GM19468 (cell line): ENCODE measurements at regions not wholly inside any gene's neighbourhood (a gene's known extent, or its start where the extent isn't known, plus 50 kb on each side); places are given as distances from the start of the nearest gene placed in this dataset.
"Not testable (repeated sequence)": the region's sequence is repeated elsewhere in the genome, so short reads cannot be mapped to it uniquely, and the experiment has no call there.

ENCODE experiments used
- ATAC-seq: cut with Tn5 transposase; IDR thresholded peaks from one replicate; pipeline ENCODE4 v1.9.1; 2021; ENCODE audit warnings: mild to moderate bottlenecking, moderate library complexity, moderate number of reproducible peaks; ENCODE audit not compliant: unreplicated experiment; ENCODE audit errors: extremely low read depth

DNA sequence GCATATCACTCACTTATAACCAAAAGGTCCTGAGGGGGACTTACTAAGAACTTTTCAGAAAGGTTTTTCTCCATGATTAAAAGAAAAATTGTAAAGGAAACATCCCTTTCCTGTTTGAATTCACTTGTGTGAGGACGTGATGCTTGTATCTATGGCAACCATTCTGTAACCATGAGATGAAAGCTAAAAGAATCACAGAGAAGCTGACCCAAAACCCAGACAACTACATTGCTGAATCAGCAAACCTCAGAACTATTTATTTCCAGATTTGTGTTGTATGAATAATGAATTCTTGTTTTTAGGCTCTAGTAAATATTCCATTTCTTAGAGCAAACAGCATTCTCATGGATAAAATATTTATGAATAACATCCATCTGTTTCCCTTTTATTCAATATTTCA, 91.2 kb downstream of the RCHY1 start:
- ATAC-seq = no peak

GRCh38 chr4:75412746-75413145, 101.5 kb downstream of the RCHY1 start:
- no peak for ATAC-seq

GRCh38 chr4:75398501-75398900, 115.7 kb downstream of the RCHY1 start:
- no peak for ATAC-seq

- ATAC-seq = no peak
Measured at GRCh38 chr4:75391489-75392166, 122.6 kb downstream of the RCHY1 start.

DNA sequence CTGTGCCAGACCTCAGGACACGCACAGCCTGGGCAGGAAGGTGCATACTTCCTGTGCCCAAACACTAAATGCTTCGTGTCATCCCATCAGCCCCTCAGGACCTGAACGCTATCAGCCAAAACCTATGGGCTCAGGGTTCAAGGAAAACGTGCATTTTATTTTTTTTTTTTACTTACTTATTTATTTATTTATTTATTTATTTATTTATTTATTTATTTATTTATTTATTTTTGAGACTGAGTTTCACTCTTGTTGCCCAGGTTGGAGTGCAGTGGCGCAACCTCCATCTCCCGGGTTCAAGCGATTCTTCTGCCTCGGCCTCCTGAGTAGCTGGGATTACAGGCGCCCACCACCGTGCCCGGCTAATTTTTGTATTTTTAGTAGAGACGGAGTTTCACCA, 127.8 kb downstream of the RCHY1 start:
- ATAC-seq = not testable (repeated sequence)

DNA sequence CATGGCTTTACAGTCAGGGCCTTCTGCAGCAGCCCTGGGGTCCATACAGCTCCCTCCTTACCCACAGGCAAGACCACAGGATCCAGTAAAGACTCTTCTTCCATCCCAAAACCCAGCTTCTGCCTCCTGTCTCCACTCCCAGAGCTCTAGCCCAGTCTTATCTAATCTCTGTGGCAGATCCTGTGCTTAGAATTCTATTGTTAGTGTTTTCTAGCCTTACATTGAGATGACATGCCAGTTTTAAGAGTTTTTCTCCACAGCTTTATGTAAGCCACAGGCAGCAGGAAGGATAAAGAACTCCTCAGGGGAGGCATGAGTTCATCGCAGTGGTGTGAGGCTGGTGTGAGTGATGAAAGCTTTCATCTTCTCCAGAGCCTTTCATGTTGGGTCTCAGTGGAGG, 129.1 kb downstream of the RCHY1 start:
- no peak for ATAC-seq

- no peak for ATAC-seq
Measured at GRCh38 chr4:75376543-75376942, 137.7 kb downstream of the RCHY1 start.

DNA sequence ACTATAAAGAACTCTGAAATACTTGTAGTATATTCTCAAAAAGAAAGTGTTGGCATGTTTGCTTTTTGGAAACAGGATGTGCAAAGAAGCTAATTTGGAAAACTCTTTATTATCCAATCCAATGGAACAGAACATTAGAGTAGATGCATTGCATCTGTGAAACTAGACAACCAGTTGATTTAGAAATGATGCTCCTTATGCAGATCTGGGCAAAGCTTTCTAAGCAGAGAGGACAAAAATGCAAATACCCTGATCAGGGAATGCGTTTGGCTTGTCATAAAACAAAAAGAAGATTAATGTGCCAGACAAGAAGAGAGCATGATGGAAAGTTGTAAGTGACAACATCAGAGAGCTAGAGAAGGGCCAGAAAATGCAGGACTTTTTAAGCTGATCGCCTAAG, 142.3 kb downstream of the RCHY1 start:
- no peak for ATAC-seq

DNA sequence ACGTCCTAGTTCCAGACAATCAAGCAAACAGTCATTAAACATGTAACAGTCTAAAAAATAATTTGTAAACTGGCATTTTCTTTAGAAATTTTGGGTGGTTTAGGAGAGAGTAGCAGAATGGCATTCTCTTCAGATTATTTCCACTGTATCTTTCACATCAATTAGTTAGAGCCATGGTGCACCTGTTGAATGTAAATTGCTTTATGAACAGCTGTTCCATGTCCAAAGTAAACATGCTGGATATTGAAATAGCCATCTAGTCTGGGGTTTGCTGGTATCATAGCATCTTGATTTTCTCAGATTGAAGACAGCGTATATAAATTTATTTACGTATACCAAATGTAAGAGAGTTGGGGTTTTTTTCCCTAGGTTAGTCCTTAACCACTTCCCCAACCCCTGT, 143.6 kb downstream of the RCHY1 start:
- no peak for ATAC-seq

DNA sequence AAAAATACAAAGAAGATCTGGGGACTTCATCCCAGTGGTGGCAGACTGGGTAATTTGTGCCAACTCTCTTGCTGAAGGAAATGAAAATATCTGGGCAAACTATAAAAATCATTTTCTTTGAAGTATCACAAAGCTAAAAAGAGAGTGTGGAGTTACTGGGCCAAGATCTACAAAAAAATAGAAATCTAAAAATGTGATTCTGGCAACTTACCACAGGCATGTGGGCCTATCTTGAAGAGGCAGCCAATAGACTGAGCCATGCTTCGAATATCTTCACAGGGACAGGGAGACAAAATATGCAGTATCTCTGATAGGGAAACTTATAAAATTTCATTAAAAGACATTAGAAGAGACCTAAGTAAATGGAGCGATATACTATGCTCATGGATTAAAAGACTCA, 168.8 kb downstream of the RCHY1 start:
- no peak for ATAC-seq

DNA sequence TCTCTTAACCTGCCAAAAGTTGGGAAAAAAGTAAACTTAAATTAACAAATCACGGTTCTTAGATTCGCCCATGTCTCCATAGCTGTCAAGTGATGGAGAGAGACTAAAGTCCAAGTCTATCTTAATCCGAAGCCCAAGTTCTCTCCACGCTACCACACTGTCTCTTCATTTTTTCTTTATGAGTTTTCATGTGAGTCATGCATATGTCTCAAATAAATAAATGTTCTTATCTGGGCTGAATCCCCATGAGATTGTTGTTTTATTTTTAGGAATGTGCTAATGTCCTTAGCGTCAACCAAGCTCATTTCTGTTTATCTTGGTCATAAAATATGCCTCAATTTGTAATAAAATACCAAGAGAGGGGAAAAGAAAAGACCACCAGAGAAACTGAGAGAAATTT, 169.3 kb downstream of the RCHY1 start:
- ATAC-seq = no peak

GRCh38 chr4:75343333-75343732, 170.9 kb downstream of the RCHY1 start:
- no peak for ATAC-seq

DNA sequence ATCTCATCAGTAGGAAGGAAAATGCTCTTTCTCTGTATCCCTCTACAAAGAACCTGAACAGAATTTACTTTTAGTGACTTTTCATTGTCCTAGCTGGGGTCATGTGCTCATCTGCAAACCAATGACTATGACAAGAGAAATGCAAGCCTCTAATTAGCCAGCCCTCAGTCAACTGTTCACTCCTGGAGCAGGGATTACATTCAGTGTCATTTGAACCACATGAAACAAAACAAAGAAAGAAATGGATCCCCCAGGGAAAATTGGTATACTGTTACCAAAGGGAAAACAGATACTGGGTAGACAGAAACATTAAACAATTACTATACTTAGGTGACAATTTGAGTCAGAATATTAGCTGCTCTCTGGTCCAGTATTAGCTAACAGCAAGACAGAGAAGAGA, 173.6 kb downstream of the RCHY1 start:
- ATAC-seq = no peak

DNA sequence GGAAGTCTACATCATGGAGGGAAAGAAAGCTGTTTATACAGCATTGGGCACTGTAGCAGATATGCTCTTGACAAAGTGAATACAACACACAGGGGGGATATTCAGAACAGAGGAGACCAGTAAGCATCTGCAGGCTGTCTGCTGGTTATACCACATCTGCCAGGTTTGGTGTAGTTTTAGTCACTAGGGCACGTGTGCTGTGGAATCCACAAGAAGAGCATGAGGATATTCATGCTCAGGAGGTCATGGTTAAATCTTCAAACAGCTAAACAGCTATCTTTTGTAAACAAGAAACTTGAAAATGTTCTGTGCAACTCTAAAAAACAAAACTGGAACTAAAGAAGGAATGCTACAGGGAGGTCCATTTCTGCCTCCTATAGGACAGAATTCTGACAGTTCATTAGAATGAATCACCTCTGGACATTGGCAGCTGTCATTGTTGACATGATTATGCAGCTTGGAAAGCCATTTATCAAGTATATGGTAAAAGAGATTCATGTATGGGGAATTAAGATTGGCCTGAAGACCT, 175.8 kb downstream of the RCHY1 start:
- no peak for ATAC-seq

DNA sequence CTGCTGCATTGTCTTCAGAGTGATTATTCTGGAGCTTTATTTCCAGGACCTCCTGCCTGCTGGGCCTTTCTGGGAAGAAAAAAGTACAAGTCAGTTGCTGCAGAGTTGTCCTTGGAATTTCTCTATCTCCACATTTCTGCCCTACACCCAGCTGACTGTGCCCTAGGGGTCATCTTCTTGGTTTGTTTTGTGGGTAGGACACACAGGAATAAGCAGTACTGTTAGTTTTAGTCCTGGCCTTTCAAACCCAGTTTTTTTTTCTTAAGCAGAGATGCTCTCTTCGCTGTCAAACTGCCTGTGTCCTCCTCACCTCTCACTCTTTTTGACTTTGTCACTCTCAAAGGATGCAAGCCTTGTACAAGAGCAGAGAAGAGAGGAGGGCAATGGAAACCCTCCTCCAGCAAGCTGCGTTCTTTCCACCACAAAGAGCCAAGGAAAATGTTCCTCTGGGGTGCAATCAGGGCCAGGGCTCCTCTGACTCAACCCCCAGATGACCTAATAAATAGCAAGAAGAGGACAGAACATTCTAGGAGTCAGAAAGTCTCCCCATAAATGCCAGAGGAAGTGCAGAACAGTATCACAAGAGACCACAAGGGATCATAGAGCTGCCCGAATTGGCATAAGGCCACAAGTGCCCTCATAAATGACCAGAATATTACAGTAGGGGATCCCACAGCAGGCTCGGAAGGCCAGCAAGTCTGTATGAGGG, 186.2 kb downstream of the RCHY1 start:
- no peak for ATAC-seq

DNA sequence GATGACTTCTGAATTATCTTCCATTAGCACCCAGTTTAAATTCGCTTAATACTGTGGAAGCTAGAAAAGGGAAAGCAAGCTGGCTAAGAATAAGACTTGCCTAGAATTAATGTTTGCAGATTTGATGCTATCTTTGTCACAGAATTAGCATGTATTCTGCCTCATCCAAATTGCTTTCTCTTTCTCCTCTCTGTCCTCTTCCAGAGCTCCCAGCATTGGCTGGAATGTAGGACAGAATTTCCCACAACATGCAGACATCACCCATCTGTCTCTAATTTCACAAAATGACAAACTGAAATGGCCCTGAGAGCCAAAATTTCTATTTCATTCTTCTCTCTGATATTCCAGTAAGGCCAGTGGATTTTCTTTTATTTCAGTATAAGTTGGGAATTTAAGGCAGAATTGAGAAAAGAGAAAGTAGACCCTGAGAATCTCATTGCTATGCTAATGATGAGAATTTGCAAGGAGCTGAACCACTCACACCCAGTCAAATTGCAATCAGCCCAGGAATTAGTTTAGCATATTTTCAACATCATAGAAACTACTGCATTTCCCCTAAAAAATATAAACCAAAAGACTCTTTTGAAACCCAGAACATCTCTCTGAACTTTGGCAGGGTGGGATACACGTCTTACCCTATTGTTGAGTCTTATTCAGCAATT, 188.8 kb downstream of the RCHY1 start:
- ATAC-seq = no peak

GRCh38 chr4:75321484-75321883, 192.7 kb downstream of the RCHY1 start:
- no peak for ATAC-seq

DNA sequence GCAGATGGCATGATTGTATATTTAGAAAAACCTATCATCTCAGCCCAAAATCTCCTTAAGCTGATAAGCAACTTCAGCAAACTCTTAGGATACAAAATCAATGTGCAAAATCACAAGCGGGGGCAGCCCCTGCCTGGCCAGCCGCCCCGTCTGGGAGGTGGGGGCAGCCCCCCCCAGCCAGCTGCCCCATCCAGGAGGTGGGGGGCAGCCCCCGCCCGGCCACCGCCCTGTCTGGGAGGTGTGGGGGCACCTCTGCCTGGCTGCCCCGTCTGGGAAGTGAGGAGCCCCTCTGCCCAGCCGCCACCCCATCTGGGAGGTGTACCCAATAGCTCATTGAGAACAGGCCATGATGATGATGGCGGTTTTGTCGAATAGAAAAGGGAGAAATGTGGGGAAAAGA, 196.6 kb downstream of the RCHY1 start:
- ATAC-seq = not testable (repeated sequence)

DNA sequence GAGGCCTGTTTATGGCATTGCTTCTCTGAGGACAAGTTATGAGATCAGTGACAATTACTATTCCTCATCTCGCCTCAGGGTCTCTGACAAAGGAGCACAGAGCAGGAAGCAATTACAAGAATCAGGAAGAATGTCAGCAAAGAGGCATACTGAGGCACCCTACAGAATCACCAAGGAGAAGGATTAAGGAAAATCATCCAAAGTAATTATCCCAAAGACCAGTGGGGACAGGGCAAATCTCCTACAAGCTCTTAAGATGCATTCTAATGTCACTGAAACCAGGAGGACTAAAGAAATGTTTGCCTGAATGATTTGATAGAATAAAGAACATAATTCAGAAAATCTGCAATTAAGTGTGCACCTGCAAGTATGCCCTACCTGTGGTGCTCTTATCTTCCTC, 206.2 kb downstream of the RCHY1 start:
- ATAC-seq = no peak

DNA sequence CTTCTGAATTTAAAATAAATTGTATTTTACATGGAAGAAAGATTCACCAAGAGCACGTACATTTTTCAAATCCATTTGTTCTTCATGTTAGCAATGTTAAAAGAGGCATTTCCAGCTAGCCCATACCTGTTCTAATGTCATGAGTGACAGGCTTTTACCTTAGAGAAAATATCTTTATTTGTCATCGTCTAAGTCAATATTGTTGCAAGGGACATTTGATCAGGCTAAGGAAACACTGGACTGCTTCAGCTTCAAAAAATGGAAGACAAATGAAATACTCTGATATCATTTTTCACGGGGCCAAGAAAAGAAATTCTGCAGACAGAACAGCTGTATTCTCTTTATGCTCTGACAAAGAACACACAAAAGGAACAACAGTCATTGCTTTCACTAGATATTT, 207.7 kb downstream of the RCHY1 start:
- ATAC-seq = no peak

GRCh38 chr4:75302648-75303047, 211.6 kb downstream of the RCHY1 start:
- ATAC-seq = no peak
